ENCODE measurements at regions not wholly inside any gene's neighbourhood (a gene's known extent, or its start where the extent isn't known, plus 50 kb on each side); places are given as distances from the start of the nearest gene placed in this dataset.

DNA sequence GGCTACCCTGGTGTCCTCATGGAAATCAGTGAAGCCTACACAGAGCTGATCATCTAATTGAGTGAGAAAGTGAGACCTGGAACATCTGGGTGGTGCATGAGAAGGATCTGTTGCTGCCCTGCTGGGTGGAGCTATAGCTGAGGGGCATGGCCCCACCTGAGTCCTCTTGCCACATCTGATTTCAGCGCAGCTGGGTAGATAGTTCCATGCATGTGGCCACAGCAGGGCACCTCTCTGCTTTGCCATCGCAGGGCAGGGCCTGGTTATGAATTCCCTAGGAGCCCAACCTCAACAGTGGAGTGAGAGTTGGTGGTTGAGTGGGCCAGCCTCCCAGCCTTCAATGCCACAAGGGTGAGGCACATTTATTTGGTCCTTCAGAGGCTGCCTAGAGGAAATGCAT is 407.8 kb downstream of the BCL11B start:
- TF ChIP-seq, protein P1, sequence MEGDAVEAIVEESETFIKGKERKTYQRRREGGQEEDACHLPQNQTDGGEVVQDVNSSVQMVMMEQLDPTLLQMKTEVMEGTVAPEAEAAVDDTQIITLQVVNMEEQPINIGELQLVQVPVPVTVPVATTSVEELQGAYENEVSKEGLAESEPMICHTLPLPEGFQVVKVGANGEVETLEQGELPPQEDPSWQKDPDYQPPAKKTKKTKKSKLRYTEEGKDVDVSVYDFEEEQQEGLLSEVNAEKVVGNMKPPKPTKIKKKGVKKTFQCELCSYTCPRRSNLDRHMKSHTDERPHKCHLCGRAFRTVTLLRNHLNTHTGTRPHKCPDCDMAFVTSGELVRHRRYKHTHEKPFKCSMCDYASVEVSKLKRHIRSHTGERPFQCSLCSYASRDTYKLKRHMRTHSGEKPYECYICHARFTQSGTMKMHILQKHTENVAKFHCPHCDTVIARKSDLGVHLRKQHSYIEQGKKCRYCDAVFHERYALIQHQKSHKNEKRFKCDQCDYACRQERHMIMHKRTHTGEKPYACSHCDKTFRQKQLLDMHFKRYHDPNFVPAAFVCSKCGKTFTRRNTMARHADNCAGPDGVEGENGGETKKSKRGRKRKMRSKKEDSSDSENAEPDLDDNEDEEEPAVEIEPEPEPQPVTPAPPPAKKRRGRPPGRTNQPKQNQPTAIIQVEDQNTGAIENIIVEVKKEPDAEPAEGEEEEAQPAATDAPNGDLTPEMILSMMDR (conservative IDR thresholded peaks at IDR 0.05), result no peak
- no peak for TF ChIP-seq ZFX (IDR thresholded peaks at IDR 0.05)
